Smooth muscle cell (in vitro differentiated cells): ENCODE measurements at regions not wholly inside any gene's neighbourhood (a gene's known extent, or its start where the extent isn't known, plus 50 kb on each side); places are given as distances from the start of the nearest gene placed in this dataset.

Source experiments
- DNase-seq: peaks from one replicate; lab custom pipeline; 2025; ENCODE audit not compliant: unreplicated experiment; lab: John Stamatoyannopoulos, UW
- H2AFZ ChIP-seq: fragments of 200-600 bp; sonication (generic); 2 replicates; pipeline ENCODE4 v1.6.0; 2016; ENCODE audit warnings: antibody characterized with exemption, low read depth, mild to moderate bottlenecking
- H3F3A ChIP-seq: fragments of 200-600 bp; sonication (generic); 2 replicates; pipeline ENCODE4 v1.6.0; 2017; ENCODE audit warnings: antibody characterized with exemption, low read depth
- H3K27ac ChIP-seq: fragments of 200-600 bp; sonication (generic); 2 replicates; pipeline ENCODE4 v1.5.1; 2016; ENCODE audit warnings: low read depth, mild to moderate bottlenecking
- H3K27me3 ChIP-seq: fragments of 200-600 bp; sonication (generic); 2 replicates; pipeline ENCODE4 v1.6.1; 2016; ENCODE audit warnings: low read depth, mild to moderate bottlenecking
- H3K36me3 ChIP-seq: fragments of 200-600 bp; sonication (generic); 2 replicates; pipeline ENCODE4 v1.5.1; 2016; ENCODE audit warnings: low read depth
- H3K4me1 ChIP-seq: fragments of 200-600 bp; sonication (generic); 2 replicates; pipeline ENCODE4 v1.5.1; 2016; ENCODE audit warnings: low read depth
- H3K4me2 ChIP-seq: fragments of 200-600 bp; sonication (generic); 2 replicates; pipeline ENCODE4 v1.6.0; 2016; ENCODE audit warnings: mild to moderate bottlenecking
- H3K4me3 ChIP-seq: fragments of 200-600 bp; sonication (generic); 2 replicates; pipeline ENCODE4 v1.5.1; 2016; ENCODE audit warnings: mild to moderate bottlenecking
- H3K79me2 ChIP-seq: fragments of 200-600 bp; sonication (generic); 2 replicates; pipeline ENCODE4 v1.6.0; 2016; ENCODE audit warnings: low read depth, mild to moderate bottlenecking
- H3K9ac ChIP-seq: fragments of 200-600 bp; sonication (generic); 2 replicates; pipeline ENCODE4 v1.6.0; 2016; ENCODE audit warnings: low read depth
- H3K9me3 ChIP-seq: fragments of 200-600 bp; sonication (generic); replicated peaks from 2 replicates; pipeline ENCODE4 v1.5.1; 2016; ENCODE audit warnings: low read depth
- H4K20me1 ChIP-seq: fragments of 200-600 bp; sonication (generic); 2 replicates; pipeline ENCODE4 v1.6.0; 2016; ENCODE audit warnings: low read depth
- CTCF ChIP-seq: fragments of 200-600 bp; sonication (generic); IDR thresholded peaks from 2 replicates; pipeline ENCODE4 v1.5.1; 2017; ENCODE audit warnings: borderline replicate concordance, mild to moderate bottlenecking, antibody characterized with exemption; ENCODE audit not compliant: insufficient read depth, poor library complexity, severe bottlenecking
- WGBS: methylation state at CpG from one replicate; pipeline ENCODE4 v1.1.7; 2016; ENCODE audit warnings: low lambda C conversion rate; 5-methylcytosine and 5-hydroxymethylcytosine counted together

GRCh38 chr9:23941051-23941450 lies 115.0 kb upstream of the ELAVL2 start:
- TF ChIP-seq CTCF, result no peak
- peaks cover 4% of the 10 kb centered on the region for H3K36me3 ChIP-seq
- no peaks in the 10 kb centered on the region for H3K79me2 ChIP-seq
- no peaks in the 10 kb centered on the region for H3K4me1 ChIP-seq
- H3K9ac ChIP-seq, result no peak overlapping the region
- peaks cover 8% of the 10 kb centered on the region for H3K9me3 ChIP-seq
- H3K27ac ChIP-seq, result no peak overlapping the region
- WGBS, result 80% methylated on average over 3 of the region's 3 CpGs
- no peak overlapping the region for H3K4me2 ChIP-seq
- no peak overlapping the region for H3K4me3 ChIP-seq
- H2AFZ ChIP-seq, result no peak overlapping the region
- H3K27me3 ChIP-seq, result no peaks in the 10 kb centered on the region
- no peaks in the 10 kb centered on the region for H3F3A ChIP-seq
- H4K20me1 ChIP-seq, result no peaks in the 10 kb centered on the region
- no peak for DNase-seq

GRCh38 chr9:23938908-23939307 lies 112.9 kb upstream of the ELAVL2 start:
- Histone ChIP-seq H4K20me1 (no peaks in the 10 kb centered on the region), H3K79me2 (no peaks in the 10 kb centered on the region), H3K9me3 (no peaks in the 10 kb centered on the region), H3K4me3 (no peak overlapping the region), H2AFZ (no peak overlapping the region), H3K27ac (no peak overlapping the region), H3K27me3 (no peaks in the 10 kb centered on the region), H3K36me3 (no peaks in the 10 kb centered on the region), H3K9ac (no peak overlapping the region), H3K4me2 (no peak overlapping the region), H3F3A (no peaks in the 10 kb centered on the region), H3K4me1 (no peaks in the 10 kb centered on the region)
- no peak for DNase-seq
- WGBS, result 100% methylated on average over 1 of the region's 1 CpG
- TF ChIP-seq CTCF, result no peak

- H2AFZ ChIP-seq, result no peak overlapping the region
- H3K9me3 ChIP-seq, result no peaks in the 10 kb centered on the region
- H3F3A ChIP-seq, result no peaks in the 10 kb centered on the region
- H3K9ac ChIP-seq, result no peak overlapping the region
- H3K4me1 ChIP-seq, result no peaks in the 10 kb centered on the region
- no peaks in the 10 kb centered on the region for H3K36me3 ChIP-seq
- no peak overlapping the region for H3K27ac ChIP-seq
- H3K4me3 ChIP-seq, result no peak overlapping the region
- no peaks in the 10 kb centered on the region for H3K79me2 ChIP-seq
- TF ChIP-seq CTCF, result no peak
- no peaks in the 10 kb centered on the region for H3K27me3 ChIP-seq
- no peak for DNase-seq
- WGBS, result 35% methylated on average over 1 of the region's 1 CpG
- no peak overlapping the region for H3K4me2 ChIP-seq
- no peaks in the 10 kb centered on the region for H4K20me1 ChIP-seq
Observed at GRCh38 chr9:23934291-23934906, 108.4 kb upstream of the ELAVL2 start.

- H3K27me3 ChIP-seq, result no peaks in the 10 kb centered on the region
- H3K9ac ChIP-seq, result no peak overlapping the region
- DNase-seq, result no peak
- H3F3A ChIP-seq, result no peaks in the 10 kb centered on the region
- H3K4me1 ChIP-seq, result no peaks in the 10 kb centered on the region
- no peak overlapping the region for H3K4me3 ChIP-seq
- 94% methylated on average over 2 of the region's 2 CpGs for WGBS
- no peak overlapping the region for H3K4me2 ChIP-seq
- no peaks in the 10 kb centered on the region for H3K79me2 ChIP-seq
- no peak overlapping the region for H2AFZ ChIP-seq
- H3K27ac ChIP-seq, result no peak overlapping the region
- H3K36me3 ChIP-seq, result no peaks in the 10 kb centered on the region
- TF ChIP-seq CTCF, result no peak
- no peaks in the 10 kb centered on the region for H4K20me1 ChIP-seq
- H3K9me3 ChIP-seq, result no peaks in the 10 kb centered on the region
Observed at GRCh38 chr9:23933348-23933747, 107.3 kb upstream of the ELAVL2 start.
